HCT116 (cell line): ENCODE measurements at regions not wholly inside any gene's neighbourhood (a gene's known extent, or its start where the extent isn't known, plus 50 kb on each side); places are given as distances from the start of the nearest gene placed in this dataset.

Experiments
- ATAC-seq: fragments of 200-7000 bp; cut with Tn5 transposase; 2 replicates; pipeline ENCODE4 v1.9.1; 2020; ENCODE audit warnings: mild to moderate bottlenecking, moderate library complexity
- BruUV-seq: library from RNA; stranded (reverse); fragments of 400-500 nt; replicated peaks from 2 replicates; lab custom pipeline; 2021; lab: Mats Ljungman, UMichigan
- CTCF ChIA-PET: fragments of 300-600 bp; sonication (Branson Sonifier 250); formaldehyde crosslinking; loops from one replicate; lab custom pipeline; 2021; ENCODE audit warnings: antibody characterized with exemption; lab: Charles Lee
- POLR2A ChIA-PET: fragments of 300-600, 350-600 bp; sonication (Branson Sonifier 250); formaldehyde crosslinking; loops from one replicate; lab custom pipeline; 2021; ENCODE audit warnings: antibody characterized with exemption; lab: Charles Lee
- RAD21 ChIA-PET, 2 experiments: fragments of 300-600 bp; sonication (Branson Sonifier 250); formaldehyde crosslinking; loops; one replicate each; lab custom pipeline; 2023; ENCODE audit warnings: low total read pairs in 2 of 2; ENCODE audit not compliant: uncharacterized antibody in 2 of 2, unreplicated experiment in 2 of 2, low non-redundant PET in 1 of 2; lab: Charles Lee
- DNase-seq: peaks from one replicate; pipeline ENCODE4 v3.0.0-alpha.2; 2010; ENCODE audit warnings: low read depth, low spot score
- H2AFZ ChIP-seq: fragments of 200-600 bp; shearing (Covaris generic), sonication (generic); 2 replicates; pipeline ENCODE4 v1.6.1; 2017; ENCODE audit warnings: low read depth, mixed run types, mixed read lengths, antibody characterized with exemption, low read length; ENCODE audit not compliant: poor library complexity, severe bottlenecking
- H3K27ac ChIP-seq: 2 replicates; pipeline ENCODE4 v1.5.1; 2012; ENCODE audit warnings: low read depth, low read length
- H3K27me3 ChIP-seq: fragments of 200-600 bp; sonication (generic); 2 replicates; pipeline ENCODE4 v1.6.1; 2016; ENCODE audit warnings: mixed run types, low read length, mixed read lengths; ENCODE audit not compliant: insufficient read depth
- H3K36me3 ChIP-seq, 2 experiments: fragments of 200-500 bp in 1 of 2; fragments of 200-600 bp in 1 of 2; sonication (Bioruptor generic) in 1 of 2; sonication (generic) in 1 of 2; 2 replicates each; pipeline versions ENCODE4 v1.5.1 to v1.6.1; 2014 to 2016; ENCODE audit warnings: low read length in 2 of 2, inconsistent platforms in 1 of 2, mixed read lengths in 1 of 2, mixed run types in 1 of 2; ENCODE audit not compliant: insufficient read depth in 2 of 2, control insufficient read depth in 1 of 2
- H3K4me1 ChIP-seq, 2 experiments: fragments of 200-600 bp in 1 of 2; sonication (generic) in 1 of 2; 2 replicates each; pipeline versions ENCODE4 v1.5.1 to v1.6.1; 2012 to 2017; ENCODE audit warnings: low read length in 2 of 2, inconsistent platforms in 1 of 2, mild to moderate bottlenecking in 1 of 2, mixed read lengths in 1 of 2, mixed run types in 1 of 2, moderate library complexity in 1 of 2; ENCODE audit not compliant: insufficient read depth in 2 of 2, control insufficient read depth in 1 of 2
- H3K4me2 ChIP-seq: fragments of 200-600 bp; sonication (generic); 2 replicates; pipeline ENCODE4 v1.6.1; 2017; ENCODE audit warnings: mixed run types, low read length, mixed read lengths
- H3K4me3 ChIP-seq, 2 experiments: fragments of 200-600 bp in 1 of 2; sonication (generic) in 1 of 2; replicated peaks in 1 of 2; 2 replicates each; pipeline ENCODE4 v1.5.1; 2011 to 2016; ENCODE audit warnings: low read length in 2 of 2, control low read depth in 1 of 2, low read depth in 1 of 2, mild to moderate bottlenecking in 1 of 2, mixed read lengths in 1 of 2, mixed run types in 1 of 2
- H3K79me2 ChIP-seq: fragments of 200-600 bp; sonication (generic); 2 replicates; pipeline ENCODE4 v1.6.1; 2017; ENCODE audit warnings: mild to moderate bottlenecking, mixed run types, low read length, moderate library complexity, mixed read lengths; ENCODE audit not compliant: insufficient read depth
- H3K9ac ChIP-seq: fragments of 200-600 bp; sonication (generic); 2 replicates; pipeline ENCODE4 v1.6.1; 2016; ENCODE audit warnings: low read length, mixed read lengths
- H3K9me2 ChIP-seq: fragments of 200-600 bp; sonication (generic), shearing (Covaris generic); 2 replicates; pipeline ENCODE4 v1.6.1; 2017; ENCODE audit warnings: mixed run types, mild to moderate bottlenecking, moderate library complexity; ENCODE audit not compliant: insufficient read depth
- H3K9me3 ChIP-seq, 2 experiments: fragments of 200-500 bp in 1 of 2; fragments of 200-600 bp in 1 of 2; sonication (Bioruptor generic) in 1 of 2; sonication (generic) in 1 of 2; 2 replicates each; pipeline ENCODE4 v1.6.1; 2014 to 2017; ENCODE audit warnings: low read length in 2 of 2, mixed read lengths in 2 of 2, inconsistent platforms in 1 of 2, low read depth in 1 of 2, mild to moderate bottlenecking in 1 of 2, mixed run types in 1 of 2, moderate library complexity in 1 of 2; ENCODE audit not compliant: control insufficient read depth in 1 of 2, insufficient read depth in 1 of 2
- H4K20me1 ChIP-seq: fragments of 200-600 bp; sonication (generic), shearing (Covaris generic); 2 replicates; pipeline ENCODE4 v1.6.1; 2017; ENCODE audit warnings: mixed run types, mild to moderate bottlenecking, moderate library complexity; ENCODE audit not compliant: insufficient read depth
- POLR2A ChIP-seq: IDR thresholded peaks from 2 replicates; pipeline ENCODE4 v1.7.0; 2011; ENCODE audit warnings: borderline replicate concordance; ENCODE audit not compliant: insufficient read depth, insufficient read length; ENCODE audit errors: extremely low read depth
- POLR2AphosphoS5 ChIP-seq: IDR thresholded peaks from 2 replicates; pipeline ENCODE4 v1.6.1; 2011; ENCODE audit warnings: mild to moderate bottlenecking, low read depth, low read length, moderate library complexity
- TCF7L2 ChIP-seq: IDR thresholded peaks from 2 replicates; pipeline ENCODE4 v1.7.0; 2011; ENCODE audit warnings: borderline replicate concordance, inconsistent platforms; ENCODE audit not compliant: insufficient read depth, insufficient read length; ENCODE audit errors: extremely low read depth
- YY1 ChIP-seq: IDR thresholded peaks from 2 replicates; pipeline ENCODE4 v1.6.1; 2011; ENCODE audit warnings: low read length, low read depth, moderate library complexity, mild to moderate bottlenecking; ENCODE audit not compliant: insufficient replicate concordance; ENCODE audit errors: extremely low read depth
- ZFX ChIP-seq: fragments of 450-650 bp; IDR thresholded peaks from 2 replicates; pipeline ENCODE4 v1.6.1; 2017
- intact Hi-C: fragments of 100-400 bp; cut with micrococcal nuclease; formaldehyde crosslinking; loops from 2 replicates; pipeline ENCODE4 v1.10.0; 2022
- TF ChIP-seq, protein P1 (sequence below): IDR thresholded peaks from 2 replicates; pipeline ENCODE4 v1.6.1; 2012; ENCODE audit warnings: low read depth
- TF ChIP-seq, protein P2 (sequence below): IDR thresholded peaks from 2 replicates; pipeline ENCODE4 v1.6.1; 2011; ENCODE audit warnings: mild to moderate bottlenecking, low read length, moderate library complexity; ENCODE audit not compliant: insufficient replicate concordance; ENCODE audit errors: extremely low read depth
- TF ChIP-seq, protein P3 (sequence below), 3 experiments: fragments of 200-600 bp in 1 of 3; sonication (generic) in 1 of 3; IDR thresholded peaks in 2 of 3; conservative IDR thresholded peaks in 1 of 3; 2 replicates each; pipeline ENCODE4 v1.5.1; 2012 to 2017; ENCODE audit warnings: low read depth in 2 of 3, low read length in 2 of 3, antibody characterized with exemption in 1 of 3, borderline replicate concordance in 1 of 3, control low read depth in 1 of 3, mild to moderate bottlenecking in 1 of 3, mixed read lengths in 1 of 3, mixed run types in 1 of 3, moderate library complexity in 1 of 3; ENCODE audit not compliant: insufficient read depth in 1 of 3
- TF ChIP-seq, protein P4 (sequence below): IDR thresholded peaks from 2 replicates; pipeline ENCODE4 v1.6.1; 2012
- TF ChIP-seq, protein P5 (sequence below): IDR thresholded peaks from 2 replicates; pipeline ENCODE4 v1.6.1; 2012

DNA sequence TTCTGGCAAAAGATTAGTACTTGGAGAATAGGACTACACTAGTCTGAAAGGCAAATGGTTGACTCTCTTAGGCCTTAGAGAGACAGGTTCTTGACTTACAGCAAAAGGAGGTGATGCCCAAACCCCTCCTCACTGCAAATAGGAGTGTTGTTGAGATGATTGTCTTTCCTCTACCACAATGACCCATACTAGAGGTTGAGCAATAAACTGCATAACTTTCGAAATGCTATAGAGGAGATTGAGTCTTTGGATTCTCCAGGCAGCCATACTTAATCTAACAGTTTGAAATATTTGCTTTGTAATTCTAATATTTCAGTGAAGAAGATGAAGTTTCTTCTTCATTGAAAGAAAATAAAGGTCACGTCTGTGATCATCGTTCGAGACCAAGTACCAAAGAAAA lies 498.5 kb upstream of the GBE1 start:
- Histone ChIP-seq H4K20me1 (no peaks in the 10 kb centered on the region), H3K36me3 (no peaks in the 10 kb centered on the region), H3K4me3 (no peak overlapping the region), H3K4me2 (no peak overlapping the region), H3K9me3 (no peaks in the 10 kb centered on the region), H3K27me3 (no peaks in the 10 kb centered on the region), H3K4me1 (no peaks in the 10 kb centered on the region; a peak in 1 of 4 replicates), H3K9me2 (no peaks in the 10 kb centered on the region), H3K27ac (no peak overlapping the region), H3K9ac (no peak overlapping the region), H3K79me2 (no peaks in the 10 kb centered on the region), H2AFZ (no peak overlapping the region)
- DNase-seq (no peak), ATAC-seq (no peak)
- CTCF ChIA-PET = no interaction called here
- RAD21 ChIA-PET = no interaction called here
- intact Hi-C loops = no loop called here
- BruUV-seq = no TSS peak
- POLR2A ChIA-PET = no interaction called here
- TF ChIP-seq POLR2A (no peak), TCF7L2 (no peak), POLR2AphosphoS5 (no peak), ZFX (no peak), YY1 (no peak)
- TF ChIP-seq, protein P1, sequence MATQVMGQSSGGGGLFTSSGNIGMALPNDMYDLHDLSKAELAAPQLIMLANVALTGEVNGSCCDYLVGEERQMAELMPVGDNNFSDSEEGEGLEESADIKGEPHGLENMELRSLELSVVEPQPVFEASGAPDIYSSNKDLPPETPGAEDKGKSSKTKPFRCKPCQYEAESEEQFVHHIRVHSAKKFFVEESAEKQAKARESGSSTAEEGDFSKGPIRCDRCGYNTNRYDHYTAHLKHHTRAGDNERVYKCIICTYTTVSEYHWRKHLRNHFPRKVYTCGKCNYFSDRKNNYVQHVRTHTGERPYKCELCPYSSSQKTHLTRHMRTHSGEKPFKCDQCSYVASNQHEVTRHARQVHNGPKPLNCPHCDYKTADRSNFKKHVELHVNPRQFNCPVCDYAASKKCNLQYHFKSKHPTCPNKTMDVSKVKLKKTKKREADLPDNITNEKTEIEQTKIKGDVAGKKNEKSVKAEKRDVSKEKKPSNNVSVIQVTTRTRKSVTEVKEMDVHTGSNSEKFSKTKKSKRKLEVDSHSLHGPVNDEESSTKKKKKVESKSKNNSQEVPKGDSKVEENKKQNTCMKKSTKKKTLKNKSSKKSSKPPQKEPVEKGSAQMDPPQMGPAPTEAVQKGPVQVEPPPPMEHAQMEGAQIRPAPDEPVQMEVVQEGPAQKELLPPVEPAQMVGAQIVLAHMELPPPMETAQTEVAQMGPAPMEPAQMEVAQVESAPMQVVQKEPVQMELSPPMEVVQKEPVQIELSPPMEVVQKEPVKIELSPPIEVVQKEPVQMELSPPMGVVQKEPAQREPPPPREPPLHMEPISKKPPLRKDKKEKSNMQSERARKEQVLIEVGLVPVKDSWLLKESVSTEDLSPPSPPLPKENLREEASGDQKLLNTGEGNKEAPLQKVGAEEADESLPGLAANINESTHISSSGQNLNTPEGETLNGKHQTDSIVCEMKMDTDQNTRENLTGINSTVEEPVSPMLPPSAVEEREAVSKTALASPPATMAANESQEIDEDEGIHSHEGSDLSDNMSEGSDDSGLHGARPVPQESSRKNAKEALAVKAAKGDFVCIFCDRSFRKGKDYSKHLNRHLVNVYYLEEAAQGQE = no peak
- TF ChIP-seq, protein P2, sequence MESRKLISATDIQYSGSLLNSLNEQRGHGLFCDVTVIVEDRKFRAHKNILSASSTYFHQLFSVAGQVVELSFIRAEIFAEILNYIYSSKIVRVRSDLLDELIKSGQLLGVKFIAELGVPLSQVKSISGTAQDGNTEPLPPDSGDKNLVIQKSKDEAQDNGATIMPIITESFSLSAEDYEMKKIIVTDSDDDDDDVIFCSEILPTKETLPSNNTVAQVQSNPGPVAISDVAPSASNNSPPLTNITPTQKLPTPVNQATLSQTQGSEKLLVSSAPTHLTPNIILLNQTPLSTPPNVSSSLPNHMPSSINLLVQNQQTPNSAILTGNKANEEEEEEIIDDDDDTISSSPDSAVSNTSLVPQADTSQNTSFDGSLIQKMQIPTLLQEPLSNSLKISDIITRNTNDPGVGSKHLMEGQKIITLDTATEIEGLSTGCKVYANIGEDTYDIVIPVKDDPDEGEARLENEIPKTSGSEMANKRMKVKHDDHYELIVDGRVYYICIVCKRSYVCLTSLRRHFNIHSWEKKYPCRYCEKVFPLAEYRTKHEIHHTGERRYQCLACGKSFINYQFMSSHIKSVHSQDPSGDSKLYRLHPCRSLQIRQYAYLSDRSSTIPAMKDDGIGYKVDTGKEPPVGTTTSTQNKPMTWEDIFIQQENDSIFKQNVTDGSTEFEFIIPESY = no peak
- TF ChIP-seq, protein P3, sequence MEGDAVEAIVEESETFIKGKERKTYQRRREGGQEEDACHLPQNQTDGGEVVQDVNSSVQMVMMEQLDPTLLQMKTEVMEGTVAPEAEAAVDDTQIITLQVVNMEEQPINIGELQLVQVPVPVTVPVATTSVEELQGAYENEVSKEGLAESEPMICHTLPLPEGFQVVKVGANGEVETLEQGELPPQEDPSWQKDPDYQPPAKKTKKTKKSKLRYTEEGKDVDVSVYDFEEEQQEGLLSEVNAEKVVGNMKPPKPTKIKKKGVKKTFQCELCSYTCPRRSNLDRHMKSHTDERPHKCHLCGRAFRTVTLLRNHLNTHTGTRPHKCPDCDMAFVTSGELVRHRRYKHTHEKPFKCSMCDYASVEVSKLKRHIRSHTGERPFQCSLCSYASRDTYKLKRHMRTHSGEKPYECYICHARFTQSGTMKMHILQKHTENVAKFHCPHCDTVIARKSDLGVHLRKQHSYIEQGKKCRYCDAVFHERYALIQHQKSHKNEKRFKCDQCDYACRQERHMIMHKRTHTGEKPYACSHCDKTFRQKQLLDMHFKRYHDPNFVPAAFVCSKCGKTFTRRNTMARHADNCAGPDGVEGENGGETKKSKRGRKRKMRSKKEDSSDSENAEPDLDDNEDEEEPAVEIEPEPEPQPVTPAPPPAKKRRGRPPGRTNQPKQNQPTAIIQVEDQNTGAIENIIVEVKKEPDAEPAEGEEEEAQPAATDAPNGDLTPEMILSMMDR (IDR thresholded peaks at IDR 0.05 in 2 of 3, conservative IDR thresholded peaks at IDR 0.05 in 1 of 3; ENCODE audit: borderline replicate concordance in 1 of 3, insufficient read depth in 1 of 3, low read depth in 2 of 3, low read length in 2 of 3) = no peak
- TF ChIP-seq, protein P4, sequence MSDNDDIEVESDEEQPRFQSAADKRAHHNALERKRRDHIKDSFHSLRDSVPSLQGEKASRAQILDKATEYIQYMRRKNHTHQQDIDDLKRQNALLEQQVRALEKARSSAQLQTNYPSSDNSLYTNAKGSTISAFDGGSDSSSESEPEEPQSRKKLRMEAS = no peak
- TF ChIP-seq, protein P5, sequence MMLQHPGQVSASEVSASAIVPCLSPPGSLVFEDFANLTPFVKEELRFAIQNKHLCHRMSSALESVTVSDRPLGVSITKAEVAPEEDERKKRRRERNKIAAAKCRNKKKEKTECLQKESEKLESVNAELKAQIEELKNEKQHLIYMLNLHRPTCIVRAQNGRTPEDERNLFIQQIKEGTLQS = no peak
